IMR-90 (cell line): ENCODE measurements at regions not wholly inside any gene's neighbourhood (a gene's known extent, or its start where the extent isn't known, plus 50 kb on each side); places are given as distances from the start of the nearest gene placed in this dataset.

ENCODE experiments used
- ATAC-seq: fragments of 200-7000 bp; cut with Tn5 transposase; 2 replicates; pipeline ENCODE4 v1.9.1; 2020; ENCODE audit warnings: low read depth, mild to moderate bottlenecking, moderate library complexity
- BruUV-seq: library from RNA; stranded (reverse); fragments of 400-500 nt; replicated peaks from 2 replicates; lab custom pipeline; 2021; lab: Mats Ljungman, UMichigan
- CTCF ChIA-PET: fragments of 300-600 bp; formaldehyde crosslinking; extraction: SDS; loops from one replicate; lab custom pipeline; 2021; ENCODE audit warnings: antibody characterized with exemption; lab: Yijun Ruan, JAX
- POLR2A ChIA-PET: fragments of 300-600 bp; sonication (Branson Sonifier 250); formaldehyde crosslinking; loops from one replicate; lab custom pipeline; 2022; ENCODE audit warnings: antibody characterized with exemption; ENCODE audit not compliant: unreplicated experiment; lab: Charles Lee
- DNase-seq: peaks from one replicate; pipeline ENCODE4 v3.0.0; 2013
- H2AFZ ChIP-seq: replicated peaks from 2 replicates; pipeline ENCODE3; 2013; ENCODE audit warnings: low read length, mild to moderate bottlenecking; ENCODE audit not compliant: poor library complexity
- H2AK5ac ChIP-seq: 2 replicates; pipeline ENCODE4 v1.6.1; 2013; ENCODE audit warnings: low read depth, low read length, inconsistent platforms
- H2AK9ac ChIP-seq: replicated peaks from 2 replicates; pipeline ENCODE3; 2013; ENCODE audit warnings: mild to moderate bottlenecking, low read depth, low read length, moderate library complexity; ENCODE audit not compliant: poor library complexity
- H2BK120ac ChIP-seq: 2 replicates; pipeline ENCODE4 v1.6.1; 2013; ENCODE audit warnings: low read depth, low read length, inconsistent platforms
- H2BK15ac ChIP-seq: 3 replicates; pipeline ENCODE4 v1.6.1; 2013; ENCODE audit warnings: low read depth, low read length, inconsistent platforms
- H2BK20ac ChIP-seq: 2 replicates; pipeline ENCODE4 v1.6.1; 2013; ENCODE audit warnings: low read depth, mild to moderate bottlenecking, inconsistent platforms, low read length, moderate library complexity
- H2BK5ac ChIP-seq: 2 replicates; pipeline ENCODE4 v1.6.1; 2013; ENCODE audit warnings: mild to moderate bottlenecking, low read depth, low read length, inconsistent platforms; ENCODE audit not compliant: poor library complexity, severe bottlenecking
- H3K14ac ChIP-seq: replicated peaks from 2 replicates; pipeline ENCODE4 v1.6.1; 2013; ENCODE audit warnings: low read depth, low read length, inconsistent platforms
- H3K18ac ChIP-seq: 2 replicates; pipeline ENCODE4 v1.6.1; 2013; ENCODE audit warnings: low read depth, low read length, control low read depth
- H3K23ac ChIP-seq: 2 replicates; pipeline ENCODE4 v1.6.1; 2013; ENCODE audit warnings: low read depth, low read length, inconsistent platforms
- H3K27ac ChIP-seq: 2 replicates; pipeline ENCODE4 v1.5.1; 2013; ENCODE audit warnings: mild to moderate bottlenecking, control low read depth, low read length; ENCODE audit not compliant: insufficient read depth
- H3K27me3 ChIP-seq: 2 replicates; pipeline ENCODE4 v1.6.1; 2013; ENCODE audit warnings: low read length; ENCODE audit not compliant: control insufficient read depth, insufficient read depth
- H3K36me3 ChIP-seq: 2 replicates; pipeline ENCODE4 v1.6.1; 2013; ENCODE audit warnings: low read length, mixed read lengths; ENCODE audit not compliant: control insufficient read depth, insufficient read depth
- H3K4ac ChIP-seq: 2 replicates; pipeline ENCODE4 v1.6.1; 2013; ENCODE audit warnings: low read depth, low read length, inconsistent platforms
- H3K4me1 ChIP-seq: 2 replicates; pipeline ENCODE4 v1.6.1; 2013; ENCODE audit warnings: low read length, mixed read lengths; ENCODE audit not compliant: control insufficient read depth, insufficient read depth
- H3K4me2 ChIP-seq: 2 replicates; pipeline ENCODE4 v1.6.1; 2013; ENCODE audit warnings: low read depth, mild to moderate bottlenecking, control low read depth, low read length, moderate library complexity
- H3K4me3 ChIP-seq: 2 replicates; pipeline ENCODE4 v1.5.1; 2013; ENCODE audit warnings: low read depth, mild to moderate bottlenecking, control low read depth, low read length, moderate library complexity; ENCODE audit not compliant: insufficient read depth
- H3K56ac ChIP-seq: 2 replicates; pipeline ENCODE4 v1.6.1; 2013; ENCODE audit warnings: low read length, inconsistent platforms; ENCODE audit not compliant: insufficient read depth; ENCODE audit errors: extremely low read depth
- H3K79me1 ChIP-seq, 2 experiments: 2 replicates each; pipeline ENCODE4 v1.6.1; 2013; ENCODE audit warnings: low read length in 2 of 2, inconsistent platforms in 1 of 2, low read depth in 1 of 2
- H3K9ac ChIP-seq: 2 replicates; pipeline ENCODE4 v1.6.1; 2013; ENCODE audit warnings: low read depth, low read length, control low read depth
- H3K9me1 ChIP-seq: 2 replicates; pipeline ENCODE4 v1.6.1; 2013; ENCODE audit warnings: low read length, inconsistent platforms; ENCODE audit not compliant: insufficient read depth
- H3K9me3 ChIP-seq: 2 replicates; pipeline ENCODE4 v1.6.1; 2013; ENCODE audit warnings: low read length; ENCODE audit not compliant: control insufficient read depth, insufficient read depth
- H4K20me1 ChIP-seq: 2 replicates; pipeline ENCODE4 v1.6.1; 2013; ENCODE audit warnings: low read length, inconsistent platforms; ENCODE audit not compliant: insufficient read depth
- H4K5ac ChIP-seq: 2 replicates; pipeline ENCODE4 v1.6.1; 2013; ENCODE audit warnings: mild to moderate bottlenecking, low read depth, low read length, control low read depth
- H4K8ac ChIP-seq, 2 experiments: 2 replicates each; pipeline ENCODE4 v1.6.1; 2013; ENCODE audit warnings: low read depth in 2 of 2, low read length in 2 of 2, control low read depth in 1 of 2, inconsistent platforms in 1 of 2
- H4K91ac ChIP-seq: 2 replicates; pipeline ENCODE4 v1.6.1; 2013; ENCODE audit warnings: low read depth, low read length, inconsistent platforms; ENCODE audit not compliant: insufficient read depth
- BHLHE40 ChIP-seq: fragments of 150-350 bp; IDR thresholded peaks from 2 replicates; pipeline ENCODE4 v1.6.1; 2016; ENCODE audit warnings: mild to moderate bottlenecking, low read depth, low read length
- CEBPB ChIP-seq: IDR thresholded peaks from 2 replicates; pipeline ENCODE4 v1.6.1; 2012; ENCODE audit warnings: low read depth, low read length, improper control_type of control experiment
- CHD1 ChIP-seq: IDR thresholded peaks from 2 replicates; pipeline ENCODE4 v1.6.1; 2012; ENCODE audit warnings: low read depth, low read length, improper control_type of control experiment
- CTCF ChIP-seq: conservative IDR thresholded peaks from 2 replicates; pipeline ENCODE4 v1.5.1; 2012; ENCODE audit warnings: mild to moderate bottlenecking, low read depth, low read length, improper control_type of control experiment
- FOS ChIP-seq: fragments of 150-350 bp; IDR thresholded peaks from 2 replicates; pipeline ENCODE4 v1.6.1; 2016; ENCODE audit warnings: low read depth, low read length
- MAFK ChIP-seq: IDR thresholded peaks from 2 replicates; pipeline ENCODE4 v1.6.1; 2012; ENCODE audit warnings: low read depth, low read length, improper control_type of control experiment
- MAZ ChIP-seq: IDR thresholded peaks from 2 replicates; pipeline ENCODE4 v1.6.1; 2012; ENCODE audit warnings: low read depth, mild to moderate bottlenecking, low read length, improper control_type of control experiment, moderate library complexity, borderline replicate concordance
- MXI1 ChIP-seq: IDR thresholded peaks from 2 replicates; pipeline ENCODE4 v1.6.1; 2012; ENCODE audit warnings: low read depth, mild to moderate bottlenecking, low read length, moderate library complexity, borderline replicate concordance
- NFE2L2 ChIP-seq: fragments of 150-350 bp; IDR thresholded peaks from 2 replicates; pipeline ENCODE4 v1.6.1; 2016; ENCODE audit warnings: low read depth, mild to moderate bottlenecking, low read length
- POLR2A ChIP-seq: IDR thresholded peaks from 2 replicates; pipeline ENCODE4 v1.6.1; 2012; ENCODE audit warnings: mild to moderate bottlenecking, low read depth, low read length
- RAD21 ChIP-seq: IDR thresholded peaks from 2 replicates; pipeline ENCODE4 v1.6.1; 2012; ENCODE audit warnings: low read length, improper control_type of control experiment
- RCOR1 ChIP-seq: IDR thresholded peaks from 2 replicates; pipeline ENCODE4 v1.6.1; 2012; ENCODE audit warnings: mild to moderate bottlenecking, low read length, improper control_type of control experiment; ENCODE audit not compliant: insufficient replicate concordance
- RFX5 ChIP-seq: IDR thresholded peaks from 2 replicates; pipeline ENCODE4 v1.8.0; 2012; ENCODE audit warnings: low read depth, mild to moderate bottlenecking, low read length, moderate library complexity
- SMC3 ChIP-seq: fragments of 150-350 bp; IDR thresholded peaks from 2 replicates; pipeline ENCODE4 v1.6.1; 2016; ENCODE audit warnings: low read depth, mild to moderate bottlenecking, antibody characterized with exemption, low read length, moderate library complexity
- USF2 ChIP-seq: fragments of 150-350 bp; IDR thresholded peaks from 2 replicates; pipeline ENCODE4 v1.6.1; 2017; ENCODE audit warnings: mild to moderate bottlenecking, antibody characterized with exemption, low read length, low read depth
- WGBS, 2 experiments: methylation state at CpG; one replicate each; pipeline versions ENCODE4 v1.1.5 to v1.1.7; 2013; ENCODE audit warnings: missing lambda C conversion rate in 2 of 2; ENCODE audit not compliant: insufficient read length in 1 of 2; ENCODE audit errors: extremely low coverage in 2 of 2; 5-methylcytosine and 5-hydroxymethylcytosine counted together
- dilution Hi-C: fragments of 300-500 bp; cut with HindIII; formaldehyde crosslinking; loops from one replicate; pipeline ENCODE4 v1.14.3; 2018; ENCODE audit warnings: low sequenced_read_pairs; ENCODE audit not compliant: unreplicated experiment
- in situ Hi-C: fragments of 300-500 bp; cut with MboI; formaldehyde crosslinking; loops from 3 replicates; pipeline ENCODE4 v1.14.3; 2019; ENCODE audit warnings: low sequenced_read_pairs, inconsistent platforms, mixed read lengths
- intact Hi-C: fragments of 100-400 bp; cut with micrococcal nuclease; formaldehyde crosslinking; loops from 2 replicates; pipeline ENCODE4 v1.10.0; 2022
- TF ChIP-seq, protein P1 (sequence below): fragments of 150-350 bp; IDR thresholded peaks from 2 replicates; pipeline ENCODE4 v1.6.1; 2016; ENCODE audit warnings: low read depth, mild to moderate bottlenecking, low read length, moderate library complexity, borderline replicate concordance

DNA sequence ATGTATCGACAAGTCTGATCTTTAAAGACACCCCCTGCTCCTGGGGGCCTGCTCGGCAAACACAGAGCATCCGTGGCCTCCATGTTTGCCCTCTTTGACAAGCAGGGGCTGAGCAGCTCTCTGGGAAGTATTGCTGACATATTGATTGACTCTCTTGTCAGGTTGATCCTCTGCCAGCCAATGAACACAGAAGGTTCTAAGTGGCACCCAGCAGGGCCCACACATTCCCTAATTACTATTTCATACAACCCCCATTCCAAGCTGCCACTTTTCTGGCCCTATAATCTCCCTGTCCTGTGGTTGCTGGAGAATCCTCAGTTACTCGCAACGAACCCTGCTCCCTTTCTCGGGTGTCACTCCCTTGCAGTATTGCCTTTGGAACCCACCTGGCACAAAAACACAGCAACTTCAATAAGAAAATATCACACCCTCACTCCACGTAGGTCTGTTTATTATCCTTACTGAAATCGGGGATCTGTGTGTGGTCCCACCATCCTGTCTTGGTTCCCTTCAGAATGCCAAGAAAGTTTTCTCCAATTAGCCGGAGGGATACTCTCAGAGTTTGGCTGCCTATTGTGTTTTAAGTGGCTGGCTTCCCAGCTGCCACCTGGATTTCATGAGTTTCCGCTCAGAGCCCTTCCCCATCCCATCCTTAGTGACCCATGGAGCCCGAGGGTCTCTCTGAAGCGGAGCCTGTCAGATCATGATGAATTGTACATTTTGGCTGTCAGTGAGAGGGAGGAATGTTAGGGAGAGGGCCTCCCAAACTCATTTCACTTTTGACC lies 249.0 kb upstream of the WWC1 start:
- no peaks in the 10 kb centered on the region for H3K36me3 ChIP-seq
- no peak overlapping the region for H3K9ac ChIP-seq
- H3K23ac ChIP-seq, result no peak overlapping the region
- no peak overlapping the region for H3K4me3 ChIP-seq
- ATAC-seq, result no peak
- ChIA-PET POLR2A (no interaction called here), CTCF (no interaction called here)
- in situ Hi-C loops, result no loop called here
- intact Hi-C loops, result no loop called here
- no peaks in the 10 kb centered on the region for H3K9me3 ChIP-seq
- H2BK15ac ChIP-seq, result no peak overlapping the region
- no peak overlapping the region for H3K56ac ChIP-seq
- no peak overlapping the region for H2BK20ac ChIP-seq
- dilution Hi-C loops, result no loop called here
- H3K4me1 ChIP-seq, result no peaks in the 10 kb centered on the region
- no peak overlapping the region for H2BK5ac ChIP-seq
- H4K20me1 ChIP-seq, result no peaks in the 10 kb centered on the region
- H2AK9ac ChIP-seq, result no peak overlapping the region
- H4K5ac ChIP-seq, result no peak overlapping the region
- H4K91ac ChIP-seq, result no peak overlapping the region
- TF ChIP-seq CHD1 (no peak), NFE2L2 (no peak), USF2 (no peak), MAZ (no peak), FOS (no peak), MAFK (no peak), RFX5 (no peak), POLR2A (no peak), CTCF (no peak), BHLHE40 (no peak), CEBPB (no peak), RCOR1 (no peak), MXI1 (no peak), SMC3 (no peak), RAD21 (no peak)
- TF ChIP-seq, protein P1, sequence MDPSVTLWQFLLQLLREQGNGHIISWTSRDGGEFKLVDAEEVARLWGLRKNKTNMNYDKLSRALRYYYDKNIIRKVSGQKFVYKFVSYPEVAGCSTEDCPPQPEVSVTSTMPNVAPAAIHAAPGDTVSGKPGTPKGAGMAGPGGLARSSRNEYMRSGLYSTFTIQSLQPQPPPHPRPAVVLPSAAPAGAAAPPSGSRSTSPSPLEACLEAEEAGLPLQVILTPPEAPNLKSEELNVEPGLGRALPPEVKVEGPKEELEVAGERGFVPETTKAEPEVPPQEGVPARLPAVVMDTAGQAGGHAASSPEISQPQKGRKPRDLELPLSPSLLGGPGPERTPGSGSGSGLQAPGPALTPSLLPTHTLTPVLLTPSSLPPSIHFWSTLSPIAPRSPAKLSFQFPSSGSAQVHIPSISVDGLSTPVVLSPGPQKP, result no peak
- no peak overlapping the region for H2AK5ac ChIP-seq
- no peaks in the 10 kb centered on the region for H3K9me1 ChIP-seq
- H3K4ac ChIP-seq, result no peak overlapping the region
- no TSS peak for BruUV-seq
- H3K79me1 ChIP-seq, result no peaks in the 10 kb centered on the region
- no peak overlapping the region for H2BK120ac ChIP-seq
- no peak overlapping the region for H3K27ac ChIP-seq
- no peaks in the 10 kb centered on the region for H3K27me3 ChIP-seq
- DNase-seq, result no peak
- H3K4me2 ChIP-seq, result no peak overlapping the region
- H4K8ac ChIP-seq, result no peak overlapping the region
- 90% methylated on average over 2 of the region's 12 CpGs; no CpG with 5 or more reads in 1 of the 2 experiments for WGBS, 2 experiments
- no peak overlapping the region for H2AFZ ChIP-seq
- no peak overlapping the region for H3K18ac ChIP-seq
- H3K14ac ChIP-seq, result no peak overlapping the region
